Panc1 (cell line): ENCODE measurements at regions not wholly inside any gene's neighbourhood (a gene's known extent, or its start where the extent isn't known, plus 50 kb on each side); places are given as distances from the start of the nearest gene placed in this dataset.

Source experiments
- ATAC-seq: fragments of 200-7000 bp; cut with Tn5 transposase; 2 replicates; pipeline ENCODE4 v1.9.1; 2020; ENCODE audit warnings: mild to moderate bottlenecking, moderate library complexity
- BruUV-seq: library from RNA; stranded (reverse); fragments of 400-500 nt; replicated peaks from 2 replicates; lab custom pipeline; 2021; lab: Mats Ljungman, UMichigan
- CTCF ChIA-PET: fragments of 300-600 bp; sonication (Branson Sonifier 250); formaldehyde crosslinking; loops from one replicate; lab custom pipeline; 2022; ENCODE audit warnings: antibody characterized with exemption; lab: Charles Lee
- POLR2A ChIA-PET: fragments of 300-600 bp; sonication (Branson Sonifier 250); formaldehyde crosslinking; loops from one replicate; lab custom pipeline; 2022; ENCODE audit warnings: antibody characterized with exemption; lab: Charles Lee
- DNase-seq: peaks from one replicate; pipeline ENCODE4 v3.0.0-alpha.2; 2010; ENCODE audit warnings: low read depth, low spot score
- H3K27ac ChIP-seq: 2 replicates; pipeline ENCODE4 v1.5.1; 2011; ENCODE audit warnings: mild to moderate bottlenecking, low read length, inconsistent platforms
- H3K27me3 ChIP-seq: fragments of 200-500 bp; sonication (Bioruptor generic); 2 replicates; pipeline ENCODE4 v1.6.0; 2014; ENCODE audit warnings: low read length, inconsistent platforms; ENCODE audit not compliant: control insufficient read depth, insufficient read depth
- H3K36me3 ChIP-seq: fragments of 200-500 bp; sonication (Bioruptor generic); 2 replicates; pipeline ENCODE4 v1.5.1; 2014; ENCODE audit warnings: inconsistent platforms, mild to moderate bottlenecking, low read length, moderate library complexity; ENCODE audit not compliant: control insufficient read depth, insufficient read depth
- H3K4me1 ChIP-seq: 2 replicates; pipeline ENCODE4 v1.5.1; 2011; ENCODE audit warnings: inconsistent platforms, mild to moderate bottlenecking, low read length, moderate library complexity; ENCODE audit not compliant: control insufficient read depth, insufficient read depth
- H3K4me3 ChIP-seq, 2 experiments: 2 replicates each; pipeline ENCODE4 v1.5.1; 2011 to 2012; ENCODE audit warnings: low read depth in 2 of 2, low read length in 2 of 2, mild to moderate bottlenecking in 2 of 2, inconsistent platforms in 1 of 2, moderate library complexity in 1 of 2
- H3K9me3 ChIP-seq: fragments of 200-500 bp; sonication (Bioruptor generic); 2 replicates; pipeline ENCODE4 v1.5.1; 2014; ENCODE audit warnings: low read depth, mild to moderate bottlenecking, inconsistent platforms, low read length, moderate library complexity; ENCODE audit not compliant: control insufficient read depth, insufficient read depth
- CTCF ChIP-seq: fragments of 450-650 bp; IDR thresholded peaks from 2 replicates; pipeline ENCODE4 v1.5.1; 2017; ENCODE audit warnings: mild to moderate bottlenecking
- POLR2AphosphoS5 ChIP-seq: IDR thresholded peaks from 2 replicates; pipeline ENCODE4 v1.6.1; 2012; ENCODE audit warnings: mild to moderate bottlenecking, low read depth, low read length, moderate library complexity
- REST ChIP-seq, 2 experiments: IDR thresholded peaks; 2 replicates each; pipeline ENCODE4 v1.6.1; 2011 to 2012; ENCODE audit warnings: low read depth in 2 of 2, control low read depth in 1 of 2, low read length in 1 of 2, mild to moderate bottlenecking in 1 of 2, moderate library complexity in 1 of 2; ENCODE audit not compliant: insufficient read depth in 1 of 2
- SIN3A ChIP-seq: IDR thresholded peaks from 2 replicates; pipeline ENCODE4 v1.6.1; 2012; ENCODE audit warnings: low read depth, mild to moderate bottlenecking, low read length, moderate library complexity, borderline replicate concordance; ENCODE audit not compliant: insufficient read depth
- TCF7L2 ChIP-seq: IDR thresholded peaks from 2 replicates; pipeline ENCODE4 v1.6.1; 2011; ENCODE audit warnings: mild to moderate bottlenecking, low read depth, low read length, inconsistent platforms
- in situ Hi-C: cut with HindIII; loops from 2 replicates; pipeline ENCODE4 v1.10.0; 2016; ENCODE audit warnings: low sequenced_read_pairs, low pct_unique_long_range_greater_than_20kb
- intact Hi-C: fragments of 100-400 bp; cut with micrococcal nuclease; formaldehyde crosslinking; loops from one replicate; pipeline ENCODE4 v1.10.0; 2022; ENCODE audit not compliant: unreplicated experiment

GRCh38 chr6:111936718-111937117, 63.5 kb upstream of the FYN start:
- intact Hi-C loops (no loop called here), in situ Hi-C loops (no loop called here)
- no peak for TF ChIP-seq POLR2AphosphoS5
- no peak for TF ChIP-seq SIN3A
- TF ChIP-seq REST (IDR thresholded peaks at IDR 0.05; ENCODE audit: insufficient read depth in 1 of 2, low read depth in 2 of 2, low read length in 1 of 2) = no peak
- TF ChIP-seq CTCF = no peak
- no peak for TF ChIP-seq TCF7L2
- POLR2A ChIA-PET = no interaction called here
- DNase-seq (no peak), ATAC-seq (no peak)
- CTCF ChIA-PET = no interaction called here
- no TSS peak for BruUV-seq
- H3K27ac ChIP-seq = no peak overlapping the region
- H3K36me3 ChIP-seq = no peaks in the 10 kb centered on the region
- no peaks in the 10 kb centered on the region for H3K4me1 ChIP-seq
- 0 out of 2 replicates have a peak, but pooled peaks cover 3% of the 10 kb centered on the region for H3K27me3 ChIP-seq
- no peak overlapping the region for H3K4me3 ChIP-seq
- no peaks in the 10 kb centered on the region for H3K9me3 ChIP-seq

GRCh38 chr6:111938710-111939109, 65.5 kb upstream of the FYN start:
- ATAC-seq (no peak), DNase-seq (no peak)
- intact Hi-C loops = no loop called here
- ChIA-PET CTCF (no interaction called here), POLR2A (no interaction called here)
- Histone ChIP-seq H3K4me1 (no peaks in the 10 kb centered on the region), H3K4me3 (no peak overlapping the region), H3K36me3 (no peaks in the 10 kb centered on the region), H3K27me3 (0 out of 2 replicates have a peak, but pooled peaks cover 3% of the 10 kb centered on the region), H3K9me3 (no peaks in the 10 kb centered on the region), H3K27ac (no peak overlapping the region)
- no TSS peak for BruUV-seq
- TF ChIP-seq SIN3A (no peak), POLR2AphosphoS5 (no peak), TCF7L2 (no peak), REST (IDR thresholded peaks at IDR 0.05; ENCODE audit: insufficient read depth in 1 of 2, low read depth in 2 of 2, low read length in 1 of 2) (no peak)
- in situ Hi-C loops = no loop called here
